ENCODE measurements at regions not wholly inside any gene's neighbourhood (a gene's known extent, or its start where the extent isn't known, plus 50 kb on each side); places are given as distances from the start of the nearest gene placed in this dataset.

DNA sequence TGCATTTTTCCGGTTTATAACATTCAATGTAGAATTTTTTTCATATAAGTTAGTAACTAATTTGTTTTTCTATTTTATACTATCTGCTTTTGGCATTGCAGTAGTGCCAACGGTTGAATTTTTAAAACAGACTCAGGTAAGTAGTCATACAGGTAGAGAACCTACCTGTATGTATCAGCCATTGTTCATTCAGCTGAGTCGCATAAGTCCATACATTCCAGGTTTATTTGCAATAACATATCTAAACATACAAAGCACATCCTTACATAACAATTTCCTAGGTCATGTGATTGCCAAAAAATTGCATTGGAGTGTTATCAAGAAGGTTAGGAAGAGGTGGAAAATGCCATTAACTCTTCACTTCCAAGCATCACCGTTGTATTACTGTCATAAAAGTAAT lies 1059.3 kb upstream of the CNTN5 start:
- Histone ChIP-seq H3K4me3 (no peak overlapping the region), H3K27ac (no peak overlapping the region), H3K4me2 (no peak overlapping the region), H3K9me3 (no peaks in the 10 kb centered on the region), H3K4me1 (no peaks in the 10 kb centered on the region)
- TF ChIP-seq, protein P1, sequence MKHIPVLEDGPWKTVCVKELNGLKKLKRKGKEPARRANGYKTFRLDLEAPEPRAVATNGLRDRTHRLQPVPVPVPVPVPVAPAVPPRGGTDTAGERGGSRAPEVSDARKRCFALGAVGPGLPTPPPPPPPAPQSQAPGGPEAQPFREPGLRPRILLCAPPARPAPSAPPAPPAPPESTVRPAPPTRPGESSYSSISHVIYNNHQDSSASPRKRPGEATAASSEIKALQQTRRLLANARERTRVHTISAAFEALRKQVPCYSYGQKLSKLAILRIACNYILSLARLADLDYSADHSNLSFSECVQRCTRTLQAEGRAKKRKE (CRISPR knock-in tag; IDR thresholded peaks at IDR 0.05; ENCODE audit: low read depth), result no peak
- TF ChIP-seq SREBF2 (IDR thresholded peaks at IDR 0.05) (no peak), HOXB13 (CRISPR knock-in tag; IDR thresholded peaks at IDR 0.05; ENCODE audit: low read depth) (no peak), TP53 (CRISPR knock-in tag; IDR thresholded peaks at IDR 0.05) (no peak), ZSCAN20 (CRISPR knock-in tag; IDR thresholded peaks at IDR 0.05) (no peak), NPAS2 (CRISPR knock-in tag; IDR thresholded peaks at IDR 0.05; ENCODE audit: borderline replicate concordance) (no peak), NFE2L2 (conservative IDR thresholded peaks at IDR 0.05; ENCODE audit: low read length) (no peak), RARB (CRISPR knock-in tag; IDR thresholded peaks at IDR 0.05) (no peak), EP300 (IDR thresholded peaks at IDR 0.05) (no peak)
- TF ChIP-seq, protein P2, sequence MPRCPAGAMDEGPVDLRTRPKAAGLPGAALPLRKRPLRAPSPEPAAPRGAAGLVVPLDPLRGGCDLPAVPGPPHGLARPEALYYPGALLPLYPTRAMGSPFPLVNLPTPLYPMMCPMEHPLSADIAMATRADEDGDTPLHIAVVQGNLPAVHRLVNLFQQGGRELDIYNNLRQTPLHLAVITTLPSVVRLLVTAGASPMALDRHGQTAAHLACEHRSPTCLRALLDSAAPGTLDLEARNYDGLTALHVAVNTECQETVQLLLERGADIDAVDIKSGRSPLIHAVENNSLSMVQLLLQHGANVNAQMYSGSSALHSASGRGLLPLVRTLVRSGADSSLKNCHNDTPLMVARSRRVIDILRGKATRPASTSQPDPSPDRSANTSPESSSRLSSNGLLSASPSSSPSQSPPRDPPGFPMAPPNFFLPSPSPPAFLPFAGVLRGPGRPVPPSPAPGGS (IDR thresholded peaks at IDR 0.05), result no peak
- TF ChIP-seq, protein P3, sequence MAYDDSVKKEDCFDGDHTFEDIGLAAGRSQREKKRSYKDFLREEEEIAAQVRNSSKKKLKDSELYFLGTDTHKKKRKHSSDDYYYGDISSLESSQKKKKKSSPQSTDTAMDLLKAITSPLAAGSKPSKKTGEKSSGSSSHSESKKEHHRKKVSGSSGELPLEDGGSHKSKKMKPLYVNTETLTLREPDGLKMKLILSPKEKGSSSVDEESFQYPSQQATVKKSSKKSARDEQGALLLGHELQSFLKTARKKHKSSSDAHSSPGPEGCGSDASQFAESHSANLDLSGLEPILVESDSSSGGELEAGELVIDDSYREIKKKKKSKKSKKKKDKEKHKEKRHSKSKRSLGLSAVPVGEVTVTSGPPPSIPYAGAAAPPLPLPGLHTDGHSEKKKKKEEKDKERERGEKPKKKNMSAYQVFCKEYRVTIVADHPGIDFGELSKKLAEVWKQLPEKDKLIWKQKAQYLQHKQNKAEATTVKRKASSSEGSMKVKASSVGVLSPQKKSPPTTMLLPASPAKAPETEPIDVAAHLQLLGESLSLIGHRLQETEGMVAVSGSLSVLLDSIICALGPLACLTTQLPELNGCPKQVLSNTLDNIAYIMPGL (CRISPR knock-in tag; IDR thresholded peaks at IDR 0.05; ENCODE audit: borderline replicate concordance), result no peak
- TF ChIP-seq, protein P4, sequence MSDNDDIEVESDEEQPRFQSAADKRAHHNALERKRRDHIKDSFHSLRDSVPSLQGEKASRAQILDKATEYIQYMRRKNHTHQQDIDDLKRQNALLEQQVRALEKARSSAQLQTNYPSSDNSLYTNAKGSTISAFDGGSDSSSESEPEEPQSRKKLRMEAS (IDR thresholded peaks at IDR 0.05), result no peak
- POLR2A ChIA-PET, result no interaction called here
- DNase-seq (ENCODE audit: low read depth in 1 of 2, low spot score in 1 of 2) (no peak), ATAC-seq (no peak), FAIRE-seq (no peak)
- CTCF ChIA-PET, result no interaction called here
- WGBS (ENCODE audit: missing lambda C conversion rate), result 27% methylated on average over 4 of the region's 4 CpGs

DNA sequence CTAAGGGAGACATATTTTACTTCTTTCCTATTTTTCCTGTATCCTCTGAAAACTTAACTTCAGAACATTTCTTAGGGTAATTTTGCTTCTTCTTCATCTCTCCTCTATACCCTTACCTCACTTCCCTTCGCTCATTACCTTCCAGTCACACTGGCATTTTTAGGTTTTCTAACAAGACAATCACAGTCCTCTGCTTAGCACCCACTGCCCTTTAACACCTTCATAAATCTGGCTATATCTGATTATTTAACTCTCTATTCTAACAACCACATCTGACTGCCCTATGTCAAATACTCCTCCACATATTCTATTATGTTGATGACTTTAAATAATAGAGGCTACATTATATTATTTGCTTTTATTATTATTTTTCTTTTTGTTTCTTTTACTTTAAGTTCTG lies 1058.0 kb upstream of the CNTN5 start:
- CTCF ChIA-PET, result no interaction called here
- Histone ChIP-seq H3K27ac (no peak overlapping the region), H3K4me2 (no peak overlapping the region), H3K4me1 (no peaks in the 10 kb centered on the region), H3K9me3 (no peaks in the 10 kb centered on the region), H3K4me3 (no peak overlapping the region)
- POLR2A ChIA-PET, result no interaction called here
- no peak for TF ChIP-seq HOXA7 (CRISPR knock-in tag; IDR thresholded peaks at IDR 0.05)
- TF ChIP-seq, protein P5, sequence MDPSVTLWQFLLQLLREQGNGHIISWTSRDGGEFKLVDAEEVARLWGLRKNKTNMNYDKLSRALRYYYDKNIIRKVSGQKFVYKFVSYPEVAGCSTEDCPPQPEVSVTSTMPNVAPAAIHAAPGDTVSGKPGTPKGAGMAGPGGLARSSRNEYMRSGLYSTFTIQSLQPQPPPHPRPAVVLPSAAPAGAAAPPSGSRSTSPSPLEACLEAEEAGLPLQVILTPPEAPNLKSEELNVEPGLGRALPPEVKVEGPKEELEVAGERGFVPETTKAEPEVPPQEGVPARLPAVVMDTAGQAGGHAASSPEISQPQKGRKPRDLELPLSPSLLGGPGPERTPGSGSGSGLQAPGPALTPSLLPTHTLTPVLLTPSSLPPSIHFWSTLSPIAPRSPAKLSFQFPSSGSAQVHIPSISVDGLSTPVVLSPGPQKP (IDR thresholded peaks at IDR 0.05; ENCODE audit: low read depth, low read length), result no peak
- TF ChIP-seq RNF2 (IDR thresholded peaks at IDR 0.05; ENCODE audit: borderline replicate concordance, low read depth), result no peak
- no peak for TF ChIP-seq FOXS1 (CRISPR knock-in tag; IDR thresholded peaks at IDR 0.05)
- TF ChIP-seq ZFP36 (IDR thresholded peaks at IDR 0.05; ENCODE audit: borderline replicate concordance, partially characterized antibody), result no peak
- TF ChIP-seq RARB (CRISPR knock-in tag; IDR thresholded peaks at IDR 0.05), result no peak
- no peak for TF ChIP-seq ESRRA (IDR thresholded peaks at IDR 0.05; ENCODE audit: borderline replicate concordance, low read length)
- TF ChIP-seq CHD4 (IDR thresholded peaks at IDR 0.05; ENCODE audit: borderline replicate concordance), result no peak
- no peak for TF ChIP-seq HDAC2 (IDR thresholded peaks at IDR 0.05)
- TF ChIP-seq EHF (CRISPR knock-in tag; IDR thresholded peaks at IDR 0.05), result no peak
- TF ChIP-seq, protein P3 (CRISPR knock-in tag; IDR thresholded peaks at IDR 0.05; ENCODE audit: borderline replicate concordance), result no peak
- no peak for TF ChIP-seq SREBF2 (IDR thresholded peaks at IDR 0.05)
- TF ChIP-seq POLR2AphosphoS2 (conservative IDR thresholded peaks at IDR 0.05; ENCODE audit: low read length), result no peak
- no peak for TF ChIP-seq POLR2A (IDR thresholded peaks at IDR 0.05; ENCODE audit: low read length)
- no peak for TF ChIP-seq ZNF302 (CRISPR knock-in tag; IDR thresholded peaks at IDR 0.05)
- ATAC-seq (no peak), FAIRE-seq (no peak), DNase-seq (ENCODE audit: low read depth in 1 of 2, low spot score in 1 of 2) (no peak)
- 4% methylated on average over 1 of the region's 1 CpG for WGBS (ENCODE audit: missing lambda C conversion rate)

All from A549 (cell line).